Brain pericyte (primary cell): ENCODE measurements at regions not wholly inside any gene's neighbourhood (a gene's known extent, or its start where the extent isn't known, plus 50 kb on each side); places are given as distances from the start of the nearest gene placed in this dataset.
"Not testable (repeated sequence)": the region's sequence is repeated elsewhere in the genome, so short reads cannot be mapped to it uniquely, and the experiment has no call there.

Experiments used
- DNase-seq: peaks from one replicate; pipeline ENCODE4 v3.0.0-alpha.2; 2012; ENCODE audit warnings: low read depth, low spot score

GRCh38 chr18:39635192-39635591 is 2069.6 kb upstream of the CELF4 start:
- DNase-seq = no peak

GRCh38 chr18:39627936-39628335 is 2062.3 kb upstream of the CELF4 start:
- no peak for DNase-seq

- no peak for DNase-seq
Observed at GRCh38 chr18:39624961-39625360, 2059.4 kb upstream of the CELF4 start.

- no peak for DNase-seq
Observed at GRCh38 chr18:39622431-39622830, 2056.8 kb upstream of the CELF4 start.

GRCh38 chr18:39620551-39621168 is 2055.1 kb upstream of the CELF4 start:
- DNase-seq = no peak

GRCh38 chr18:39618265-39619003 is 2052.8 kb upstream of the CELF4 start:
- no peak for DNase-seq

- DNase-seq = no peak
Observed at GRCh38 chr18:39611381-39612100, 2045.9 kb upstream of the CELF4 start.

- DNase-seq = no peak
Observed at GRCh38 chr18:39607034-39607433, 2041.4 kb upstream of the CELF4 start.

GRCh38 chr18:39604836-39605235 is 2039.2 kb upstream of the CELF4 start:
- DNase-seq = peak; percentile 26

GRCh38 chr18:39602131-39602530 is 2036.5 kb upstream of the CELF4 start:
- no peak for DNase-seq

- no peak for DNase-seq
Observed at GRCh38 chr18:39600894-39601293, 2035.3 kb upstream of the CELF4 start.

- no peak for DNase-seq
Observed at GRCh38 chr18:39599251-39599650, 2033.7 kb upstream of the CELF4 start.

- DNase-seq = no peak
Observed at GRCh38 chr18:39596891-39597290, 2031.3 kb upstream of the CELF4 start.

- DNase-seq = no peak
Observed at GRCh38 chr18:39596221-39596620, 2030.6 kb upstream of the CELF4 start.

- no peak for DNase-seq
Observed at GRCh38 chr18:39594206-39594605, 2028.6 kb upstream of the CELF4 start.

- DNase-seq = no peak
Observed at GRCh38 chr18:39591649-39592048, 2026.1 kb upstream of the CELF4 start.

GRCh38 chr18:39589496-39589895 is 2023.9 kb upstream of the CELF4 start:
- no peak for DNase-seq

GRCh38 chr18:39587586-39587985 is 2022.0 kb upstream of the CELF4 start:
- DNase-seq = no peak

- DNase-seq = no peak
Observed at GRCh38 chr18:39586741-39587140, 2021.1 kb upstream of the CELF4 start.

- no peak for DNase-seq
Observed at GRCh38 chr18:39574897-39575296, 2009.3 kb upstream of the CELF4 start.

- no peak for DNase-seq
Observed at GRCh38 chr18:39571511-39571910, 2005.9 kb upstream of the CELF4 start.

GRCh38 chr18:39565551-39566230 is 2000.1 kb upstream of the CELF4 start:
- not testable (repeated sequence) for DNase-seq
